Activated CD4-positive, alpha-beta memory T cell treated with anti-CD3 and anti-CD28 coated beads for 36 hours (primary cell): ENCODE measurements at regions not wholly inside any gene's neighbourhood (a gene's known extent, or its start where the extent isn't known, plus 50 kb on each side); places are given as distances from the start of the nearest gene placed in this dataset.

ENCODE experiments used
- CTCF ChIA-PET: fragments of 350-600 bp; sonication (Branson Sonifier 250); formaldehyde crosslinking; loops from one replicate; lab custom pipeline; 2021; ENCODE audit warnings: antibody characterized with exemption, inconsistent platforms; lab: Charles Lee
- POLR2A ChIA-PET: fragments of 350-600 bp; sonication (Branson Sonifier 250); formaldehyde crosslinking; loops from one replicate; lab custom pipeline; 2021; ENCODE audit warnings: antibody characterized with exemption; lab: Charles Lee
- DNase-seq: peaks from one replicate; pipeline ENCODE4 v3.0.0-alpha.2; 2020
- H3K27ac Mint-ChIP-seq: one replicate; pipeline ENCODE4 v1.8.0; 2021; ENCODE audit warnings: mixed read lengths
- H3K27me3 Mint-ChIP-seq: one replicate; pipeline ENCODE4 v1.8.0; 2021; ENCODE audit warnings: mixed read lengths
- H3K36me3 Mint-ChIP-seq: one replicate; pipeline ENCODE4 v1.8.0; 2021; ENCODE audit warnings: mixed read lengths
- H3K4me1 Mint-ChIP-seq: one replicate; pipeline ENCODE4 v1.8.0; 2021; ENCODE audit warnings: low read depth, mixed read lengths
- H3K4me3 Mint-ChIP-seq: one replicate; pipeline ENCODE4 v1.8.0; 2021; ENCODE audit warnings: mild to moderate bottlenecking, mixed read lengths
- H3K9me3 Mint-ChIP-seq: one replicate; pipeline ENCODE4 v1.8.0; 2021; ENCODE audit warnings: mixed read lengths
- intact Hi-C: fragments of 100-400 bp; cut with micrococcal nuclease; formaldehyde crosslinking; loops from one replicate; pipeline ENCODE4 v1.15.1; 2023

- no peak for DNase-seq
- H3K27ac Mint-ChIP-seq: no peak overlapping the region
- peaks cover 18% of the 10 kb centered on the region for H3K9me3 Mint-ChIP-seq
- no peak overlapping the region for H3K4me3 Mint-ChIP-seq
- peaks cover 10% of the 10 kb centered on the region for H3K4me1 Mint-ChIP-seq
- intact Hi-C loops: loop anchor here (5.0 kb wide), 2 partner anchors 435 to 570 kb away; no protein-coding TSS in a partner anchor
- H3K27me3 Mint-ChIP-seq: peaks cover 36% of the 10 kb centered on the region
- POLR2A ChIA-PET: no interaction called here
- peaks cover 6% of the 10 kb centered on the region for H3K36me3 Mint-ChIP-seq
- CTCF ChIA-PET: interaction anchor here (1.0 kb wide), 1 partner anchor 14 kb away, joined by 7 read pairs; no protein-coding TSS in a partner anchor
These were observed 109.5 kb downstream of the TENT4A start for GRCh38 chr5:6822556-6823343.

GRCh38 chr5:6823996-6824395 is 110.8 kb downstream of the TENT4A start:
- no peak for DNase-seq
- no peak overlapping the region for H3K27ac Mint-ChIP-seq
- no peak overlapping the region for H3K4me3 Mint-ChIP-seq
- peaks cover 6% of the 10 kb centered on the region for H3K36me3 Mint-ChIP-seq
- ChIA-PET POLR2A (no interaction called here), CTCF (no interaction called here)
- H3K9me3 Mint-ChIP-seq: peaks cover 18% of the 10 kb centered on the region
- intact Hi-C loops: loop anchor here (5.0 kb wide), 2 partner anchors 433 to 568 kb away; no protein-coding TSS in a partner anchor
- H3K4me1 Mint-ChIP-seq: peaks cover 23% of the 10 kb centered on the region
- peaks cover 27% of the 10 kb centered on the region for H3K27me3 Mint-ChIP-seq

- Mint-ChIP-seq H3K27me3 (peaks cover 19% of the 10 kb centered on the region), H3K9me3 (peaks cover 20% of the 10 kb centered on the region), H3K4me1 (peaks cover 39% of the 10 kb centered on the region), H3K36me3 (peaks cover 5% of the 10 kb centered on the region), H3K27ac (no peak overlapping the region), H3K4me3 (no peak overlapping the region)
- ChIA-PET CTCF (interaction anchor here (0.5 to 2.4 kb wide), 4 partner anchors 11 to 319 kb away, joined by 3 to 8 read pairs (median 3); no protein-coding TSS in a partner anchor), POLR2A (no interaction called here)
- no peak for DNase-seq
- intact Hi-C loops: loop anchor here (5.0 kb wide), 4 partner anchors 343 to 1403 kb away; partner anchors contain the start of gene ICE1
These were observed 112.5 kb downstream of the TENT4A start for GRCh38 chr5:6825678-6826244.

GRCh38 chr5:6826756-6827155 is 113.5 kb downstream of the TENT4A start:
- Mint-ChIP-seq H3K27me3 (peaks cover 17% of the 10 kb centered on the region), H3K4me1 (peaks cover 45% of the 10 kb centered on the region), H3K9me3 (peaks cover 18% of the 10 kb centered on the region), H3K36me3 (peaks cover 3% of the 10 kb centered on the region), H3K27ac (no peak overlapping the region), H3K4me3 (no peak overlapping the region)
- POLR2A ChIA-PET: no interaction called here
- CTCF ChIA-PET: interaction anchor here (2.4 kb wide), 1 partner anchor 10 kb away, joined by 8 read pairs; no protein-coding TSS in a partner anchor
- intact Hi-C loops: loop anchor here (5.0 kb wide), 4 partner anchors 344 to 1404 kb away; partner anchors contain the start of gene ICE1
- DNase-seq: no peak

- DNase-seq: peak; percentile 68
- ChIA-PET CTCF (interaction anchor here (2.4 kb wide), 1 partner anchor 9 kb away, joined by 8 read pairs; no protein-coding TSS in a partner anchor), POLR2A (no interaction called here)
- Mint-ChIP-seq H3K4me1 (peaks cover 52% of the 10 kb centered on the region), H3K36me3 (peaks cover 3% of the 10 kb centered on the region), H3K9me3 (peaks cover 11% of the 10 kb centered on the region), H3K27me3 (peaks cover 15% of the 10 kb centered on the region), H3K4me3 (peak overlapping the region; percentile 50), H3K27ac (peak overlapping the region; percentile 55)
- intact Hi-C loops: loop anchor here (1.0 to 5.0 kb wide), 7 partner anchors 123 to 1405 kb away; partner anchors contain the start of gene ICE1
These were observed 114.4 kb downstream of the TENT4A start for GRCh38 chr5:6827526-6828219.

GRCh38 chr5:6829150-6829784 is 116.0 kb downstream of the TENT4A start:
- Mint-ChIP-seq H3K4me1 (peaks cover 52% of the 10 kb centered on the region), H3K4me3 (peak overlapping the region; percentile 36), H3K27ac (peak overlapping the region; percentile 53), H3K36me3 (no peaks in the 10 kb centered on the region), H3K9me3 (peaks cover 6% of the 10 kb centered on the region), H3K27me3 (peaks cover 8% of the 10 kb centered on the region)
- ChIA-PET POLR2A (interaction anchor here (0.7 kb wide), 1 partner anchor 14 kb away, joined by 4 read pairs; no protein-coding TSS in a partner anchor), CTCF (interaction anchor here (1.0 to 1.9 kb wide), 3 partner anchors 10 to 1039 kb away, joined by 3 to 6 read pairs (median 4); partner anchors contain the start of genes FASTKD3 and MTRR)
- peak; percentile 83 for DNase-seq
- intact Hi-C loops: loop anchor here (1.0 to 5.0 kb wide), 13 partner anchors 20 to 1407 kb away; partner anchors contain the start of genes ICE1, MED10, NSUN2 and SRD5A1

- H3K9me3 Mint-ChIP-seq: peaks cover 9% of the 10 kb centered on the region
These were observed 117.5 kb downstream of the TENT4A start for GRCh38 chr5:6830643-6831239.

GRCh38 chr5:6831678-6832671 is 118.7 kb downstream of the TENT4A start:
- DNase-seq: no peak
- no peaks in the 10 kb centered on the region for H3K36me3 Mint-ChIP-seq
- POLR2A ChIA-PET: no interaction called here

More at GRCh38 chr5:6830643-6831239, 117.5 kb downstream of the TENT4A start:
- no peak for DNase-seq
- Mint-ChIP-seq H3K27ac (no peak overlapping the region), H3K4me3 (peak overlapping the region; percentile 21), H3K27me3 (peaks cover 11% of the 10 kb centered on the region), H3K4me1 (peaks cover 52% of the 10 kb centered on the region), H3K36me3 (no peaks in the 10 kb centered on the region)
- intact Hi-C loops: no loop called here
- ChIA-PET CTCF (interaction anchor here (1.2 to 1.3 kb wide), 2 partner anchors 9 to 1038 kb away, joined by 3 read pairs; partner anchors contain the start of genes FASTKD3 and MTRR), POLR2A (no interaction called here)

GRCh38 chr5:6832994-6833393 is 119.8 kb downstream of the TENT4A start:
- Mint-ChIP-seq H3K27me3 (peaks cover 14% of the 10 kb centered on the region), H3K36me3 (no peaks in the 10 kb centered on the region), H3K4me3 (no peak overlapping the region), H3K4me1 (peaks cover 42% of the 10 kb centered on the region), H3K27ac (no peak overlapping the region), H3K9me3 (peaks cover 9% of the 10 kb centered on the region)
- ChIA-PET POLR2A (no interaction called here), CTCF (interaction anchor here (0.6 to 0.9 kb wide), 2 partner anchors 12 to 622 kb away, joined by 3 read pairs; no protein-coding TSS in a partner anchor)
- DNase-seq: no peak
- intact Hi-C loops: no loop called here

More at GRCh38 chr5:6831678-6832671, 118.7 kb downstream of the TENT4A start:
- Mint-ChIP-seq H3K9me3 (peaks cover 9% of the 10 kb centered on the region), H3K4me1 (peaks cover 49% of the 10 kb centered on the region), H3K27me3 (peaks cover 11% of the 10 kb centered on the region), H3K27ac (no peak overlapping the region), H3K4me3 (no peak overlapping the region)
- intact Hi-C loops: no loop called here
- CTCF ChIA-PET: interaction anchor here (0.7 to 1.3 kb wide), 3 partner anchors 10 to 11 kb away, joined by 3 read pairs; no protein-coding TSS in a partner anchor

- intact Hi-C loops: no loop called here
- no peak for DNase-seq
- H3K4me1 Mint-ChIP-seq: peaks cover 38% of the 10 kb centered on the region
- H3K27me3 Mint-ChIP-seq: peaks cover 15% of the 10 kb centered on the region
- no peak overlapping the region for H3K4me3 Mint-ChIP-seq
- H3K27ac Mint-ChIP-seq: no peak overlapping the region
- POLR2A ChIA-PET: no interaction called here
- H3K36me3 Mint-ChIP-seq: no peaks in the 10 kb centered on the region
- H3K9me3 Mint-ChIP-seq: peaks cover 9% of the 10 kb centered on the region
- CTCF ChIA-PET: interaction anchor here (0.6 to 0.9 kb wide), 2 partner anchors 13 to 622 kb away, joined by 3 read pairs; no protein-coding TSS in a partner anchor
These were observed 120.2 kb downstream of the TENT4A start for GRCh38 chr5:6833406-6833805.
